ENCODE measurements at regions not wholly inside any gene's neighbourhood (a gene's known extent, or its start where the extent isn't known, plus 50 kb on each side); places are given as distances from the start of the nearest gene placed in this dataset.

- TF ChIP-seq CTCF (IDR thresholded peaks at IDR 0.05): no peak
- no peak for TF ChIP-seq POLR2A (IDR thresholded peaks at IDR 0.05)
Measured at GRCh38 chr5:16995372-16995771, 59.3 kb upstream of the MYO10 start.

Data from upper lobe of left lung (tissue), 4 donors.